Activated T-cell treated with anti-CD3 and anti-CD28 coated beads, Interleukin-2, amount 50 U/mL, for 24 hours (primary cell): ENCODE measurements at regions not wholly inside any gene's neighbourhood (a gene's known extent, or its start where the extent isn't known, plus 50 kb on each side); places are given as distances from the start of the nearest gene placed in this dataset.

Experiments
- DNase-seq: peaks from one replicate; pipeline ENCODE4 v3.0.0-alpha.2; 2020
- H3K27ac Mint-ChIP-seq: 2 replicates; pipeline ENCODE4 v1.8.0; 2020; ENCODE audit warnings: mild to moderate bottlenecking, mixed read lengths
- H3K27me3 Mint-ChIP-seq: 2 replicates; pipeline ENCODE4 v1.8.0; 2020; ENCODE audit warnings: mixed read lengths
- H3K36me3 Mint-ChIP-seq: 2 replicates; pipeline ENCODE4 v1.8.0; 2020; ENCODE audit warnings: low read depth, mixed read lengths
- H3K4me1 Mint-ChIP-seq: 2 replicates; pipeline ENCODE4 v1.8.0; 2020; ENCODE audit warnings: low read depth, mixed read lengths
- H3K4me3 Mint-ChIP-seq: 2 replicates; pipeline ENCODE4 v1.8.0; 2020; ENCODE audit warnings: mild to moderate bottlenecking, moderate library complexity, mixed read lengths
- H3K9me3 Mint-ChIP-seq: 2 replicates; pipeline ENCODE4 v1.8.0; 2020; ENCODE audit warnings: mixed read lengths

DNA sequence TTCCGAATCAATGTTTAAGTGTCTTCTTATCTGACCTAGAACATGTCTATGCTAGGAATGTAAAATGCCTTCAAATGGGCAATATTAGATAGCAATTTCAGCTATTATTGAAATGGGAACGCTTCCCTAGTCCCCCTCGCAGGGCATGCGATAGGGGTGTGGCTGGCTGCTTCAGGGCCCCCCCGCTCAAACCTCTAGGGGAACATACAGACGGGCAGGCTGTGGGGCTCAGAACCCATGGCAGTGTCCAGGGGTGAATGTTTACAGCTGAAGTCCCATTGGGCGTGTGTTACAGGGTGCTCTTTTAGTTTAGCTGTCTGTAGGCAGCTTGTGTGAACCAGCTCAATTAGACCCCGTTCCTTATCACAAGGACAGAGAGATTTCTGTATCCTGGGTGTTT, 315.9 kb downstream of the DSEL start:
- H3K27me3 Mint-ChIP-seq: peaks cover 15% of the 10 kb centered on the region
- H3K4me1 Mint-ChIP-seq: no peaks in the 10 kb centered on the region
- no peak for DNase-seq
- no peak overlapping the region for H3K27ac Mint-ChIP-seq
- no peaks in the 10 kb centered on the region for H3K36me3 Mint-ChIP-seq
- no peak overlapping the region for H3K4me3 Mint-ChIP-seq
- no peaks in the 10 kb centered on the region for H3K9me3 Mint-ChIP-seq

- no peak for DNase-seq
- no peaks in the 10 kb centered on the region for H3K9me3 Mint-ChIP-seq
- H3K4me1 Mint-ChIP-seq: no peaks in the 10 kb centered on the region
Observed at GRCh38 chr18:67199993-67200617, 316.4 kb downstream of the DSEL start.

DNA sequence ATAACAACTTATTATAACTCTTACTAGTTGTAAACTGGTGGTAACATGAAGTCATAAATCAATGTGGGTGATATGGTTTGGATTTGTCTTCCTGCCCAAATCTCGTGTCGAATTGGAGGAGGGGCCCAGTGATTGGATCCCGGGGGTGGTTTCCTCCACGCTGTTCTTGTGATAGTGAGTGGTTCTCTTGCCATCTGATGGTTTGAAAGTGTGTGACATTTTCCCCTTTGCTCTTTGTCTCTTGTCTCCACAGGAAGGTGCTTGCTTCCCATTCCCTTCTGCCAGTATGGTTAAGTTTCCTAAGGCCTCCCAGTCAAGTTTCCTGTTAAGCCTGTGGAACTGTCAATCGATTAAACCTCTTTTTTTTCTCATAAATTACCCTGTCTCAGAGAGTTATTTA, 321.6 kb downstream of the DSEL start:
- H3K4me3 Mint-ChIP-seq: no peak overlapping the region
- peaks cover 7% of the 10 kb centered on the region for H3K27me3 Mint-ChIP-seq
- DNase-seq: no peak

More at GRCh38 chr18:67199993-67200617, 316.4 kb downstream of the DSEL start:
- no peaks in the 10 kb centered on the region for H3K36me3 Mint-ChIP-seq
- H3K27me3 Mint-ChIP-seq: peaks cover 15% of the 10 kb centered on the region
- no peak overlapping the region for H3K4me3 Mint-ChIP-seq
- no peak overlapping the region for H3K27ac Mint-ChIP-seq

DNA sequence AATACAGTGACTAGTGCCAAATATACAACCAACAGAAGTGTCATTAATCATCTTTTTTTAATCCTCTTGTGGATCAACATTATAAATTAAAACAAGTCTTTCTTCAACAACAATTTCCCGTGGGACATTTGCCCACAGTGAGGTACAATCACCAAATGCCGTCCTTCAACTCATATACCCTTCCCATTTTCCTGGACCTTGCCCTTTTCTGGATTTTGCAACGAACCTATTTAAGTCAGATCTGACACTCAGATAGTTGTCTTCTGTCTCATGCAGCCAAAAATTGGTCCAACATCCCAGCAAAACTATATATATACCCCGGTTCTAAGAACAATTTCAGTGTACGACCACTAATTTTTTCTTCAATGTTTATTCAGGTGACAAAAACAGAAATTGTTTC, 324.0 kb downstream of the DSEL start:
- Mint-ChIP-seq H3K9me3 (no peaks in the 10 kb centered on the region), H3K4me1 (peaks cover 3% of the 10 kb centered on the region), H3K36me3 (no peaks in the 10 kb centered on the region), H3K27ac (no peak overlapping the region), H3K4me3 (no peak overlapping the region), H3K27me3 (peaks cover 2% of the 10 kb centered on the region)
- no peak for DNase-seq

More for the DNA sequence above, 321.6 kb downstream of the DSEL start:
- H3K27ac Mint-ChIP-seq: no peak overlapping the region
- no peaks in the 10 kb centered on the region for H3K9me3 Mint-ChIP-seq
- H3K4me1 Mint-ChIP-seq: peaks cover 3% of the 10 kb centered on the region
- H3K36me3 Mint-ChIP-seq: no peaks in the 10 kb centered on the region

- Mint-ChIP-seq H3K36me3 (no peaks in the 10 kb centered on the region), H3K4me1 (no peaks in the 10 kb centered on the region), H3K27ac (no peak overlapping the region), H3K9me3 (no peaks in the 10 kb centered on the region), H3K27me3 (peaks cover 13% of the 10 kb centered on the region), H3K4me3 (no peak overlapping the region)
- no peak for DNase-seq
Observed at GRCh38 chr18:67183398-67183797, 333.1 kb downstream of the DSEL start.

- no peak overlapping the region for H3K27ac Mint-ChIP-seq
- no peaks in the 10 kb centered on the region for H3K9me3 Mint-ChIP-seq
- H3K27me3 Mint-ChIP-seq: peaks cover 7% of the 10 kb centered on the region
- H3K36me3 Mint-ChIP-seq: no peaks in the 10 kb centered on the region
- H3K4me3 Mint-ChIP-seq: no peak overlapping the region
- no peak for DNase-seq
- H3K4me1 Mint-ChIP-seq: no peaks in the 10 kb centered on the region
Observed at GRCh38 chr18:67179726-67180125, 336.8 kb downstream of the DSEL start.

DNA sequence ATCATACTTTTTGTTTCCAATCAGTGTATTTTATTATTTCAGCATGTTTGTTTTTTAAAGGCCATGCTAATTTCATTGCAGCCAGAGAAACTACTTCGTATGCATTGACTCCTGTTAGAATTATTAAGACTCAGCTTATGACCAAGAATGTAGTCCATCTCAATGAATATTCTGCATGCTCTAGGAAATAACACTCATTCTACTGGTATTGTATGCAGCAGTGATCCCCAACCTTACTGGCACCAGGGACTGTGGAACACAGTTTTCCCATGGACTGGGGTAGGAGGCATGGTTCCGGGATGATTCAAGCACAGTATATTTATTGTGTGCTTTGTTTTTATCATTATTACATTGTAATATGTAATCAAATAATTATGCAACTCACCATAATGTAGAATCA, 356.9 kb downstream of the DSEL start:
- H3K36me3 Mint-ChIP-seq: no peaks in the 10 kb centered on the region
- no peaks in the 10 kb centered on the region for H3K27me3 Mint-ChIP-seq
- no peaks in the 10 kb centered on the region for H3K9me3 Mint-ChIP-seq
- no peaks in the 10 kb centered on the region for H3K4me1 Mint-ChIP-seq
- DNase-seq: no peak
- H3K4me3 Mint-ChIP-seq: no peak overlapping the region
- H3K27ac Mint-ChIP-seq: no peak overlapping the region

- DNase-seq: no peak
- Mint-ChIP-seq H3K4me3 (no peak overlapping the region), H3K27ac (no peak overlapping the region), H3K27me3 (peaks cover 7% of the 10 kb centered on the region), H3K4me1 (no peaks in the 10 kb centered on the region), H3K9me3 (no peaks in the 10 kb centered on the region), H3K36me3 (no peaks in the 10 kb centered on the region)
Observed at GRCh38 chr18:67154979-67155378, 361.5 kb downstream of the DSEL start.

DNA sequence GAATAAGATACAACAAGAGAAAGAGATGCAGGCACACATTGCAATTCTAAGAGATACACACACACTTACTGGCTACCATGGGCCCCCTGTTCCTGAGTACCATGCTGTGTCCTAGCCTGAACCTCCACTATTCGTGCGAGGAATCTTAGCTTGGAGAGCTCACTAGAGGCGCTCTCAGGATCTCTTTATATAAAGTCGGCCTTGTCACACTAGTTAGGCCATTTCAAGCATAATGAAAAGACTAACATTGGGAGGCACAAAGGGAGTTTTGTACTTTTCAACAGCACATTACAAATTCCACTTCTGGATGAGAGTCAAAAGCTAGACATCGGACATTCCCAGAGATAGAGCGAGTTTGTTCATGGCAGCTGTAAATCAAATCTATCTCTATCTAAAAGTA, 365.2 kb downstream of the DSEL start:
- no peaks in the 10 kb centered on the region for H3K9me3 Mint-ChIP-seq
- H3K4me1 Mint-ChIP-seq: no peaks in the 10 kb centered on the region
- H3K27me3 Mint-ChIP-seq: peaks cover 7% of the 10 kb centered on the region
- no peak overlapping the region for H3K4me3 Mint-ChIP-seq
- H3K27ac Mint-ChIP-seq: no peak overlapping the region
- no peak for DNase-seq
- no peaks in the 10 kb centered on the region for H3K36me3 Mint-ChIP-seq

GRCh38 chr18:67145586-67146292, 370.8 kb downstream of the DSEL start:
- Mint-ChIP-seq H3K27me3 (no peaks in the 10 kb centered on the region), H3K4me3 (no peak overlapping the region), H3K4me1 (no peaks in the 10 kb centered on the region), H3K27ac (no peak overlapping the region), H3K9me3 (no peaks in the 10 kb centered on the region), H3K36me3 (no peaks in the 10 kb centered on the region)
- no peak for DNase-seq

- no peak for DNase-seq
- Mint-ChIP-seq H3K27ac (no peak overlapping the region), H3K27me3 (no peaks in the 10 kb centered on the region), H3K36me3 (no peaks in the 10 kb centered on the region), H3K4me3 (no peak overlapping the region), H3K4me1 (no peaks in the 10 kb centered on the region), H3K9me3 (no peaks in the 10 kb centered on the region)
Observed at GRCh38 chr18:67144329-67144728, 372.2 kb downstream of the DSEL start.

- H3K4me3 Mint-ChIP-seq: no peak overlapping the region
- H3K27me3 Mint-ChIP-seq: no peaks in the 10 kb centered on the region
- H3K9me3 Mint-ChIP-seq: no peaks in the 10 kb centered on the region
- no peaks in the 10 kb centered on the region for H3K36me3 Mint-ChIP-seq
- H3K27ac Mint-ChIP-seq: no peak overlapping the region
- no peaks in the 10 kb centered on the region for H3K4me1 Mint-ChIP-seq
- DNase-seq: no peak
Observed at GRCh38 chr18:67143028-67143427, 373.5 kb downstream of the DSEL start.

DNA sequence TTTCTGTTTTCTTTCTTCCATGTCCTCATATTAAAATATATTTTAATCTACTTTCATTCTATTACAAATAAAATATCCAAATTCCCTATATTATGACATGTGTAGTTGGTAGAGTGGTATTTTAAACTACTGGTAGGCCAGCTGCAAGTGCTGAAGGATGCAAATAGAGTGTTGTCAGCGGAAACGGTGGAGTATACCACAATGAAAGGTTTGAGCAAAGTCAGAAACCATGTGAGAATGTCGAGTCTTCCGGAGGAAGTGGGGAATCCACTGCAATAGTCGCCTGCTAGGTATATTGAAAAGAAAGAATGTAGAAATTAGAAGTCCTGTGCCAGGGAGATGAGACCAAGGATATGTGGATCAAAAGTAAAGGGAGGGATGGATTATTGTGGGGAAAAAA, 373.9 kb downstream of the DSEL start:
- no peak for DNase-seq
- Mint-ChIP-seq H3K27ac (no peak overlapping the region), H3K36me3 (no peaks in the 10 kb centered on the region), H3K27me3 (no peaks in the 10 kb centered on the region), H3K4me3 (no peak overlapping the region), H3K9me3 (no peaks in the 10 kb centered on the region), H3K4me1 (no peaks in the 10 kb centered on the region)

- H3K9me3 Mint-ChIP-seq: no peaks in the 10 kb centered on the region
- H3K27me3 Mint-ChIP-seq: no peaks in the 10 kb centered on the region
- no peak overlapping the region for H3K27ac Mint-ChIP-seq
- H3K4me3 Mint-ChIP-seq: no peak overlapping the region
- no peaks in the 10 kb centered on the region for H3K4me1 Mint-ChIP-seq
- no peak for DNase-seq
- no peaks in the 10 kb centered on the region for H3K36me3 Mint-ChIP-seq
Observed at GRCh38 chr18:67140495-67140894, 376.0 kb downstream of the DSEL start.

DNA sequence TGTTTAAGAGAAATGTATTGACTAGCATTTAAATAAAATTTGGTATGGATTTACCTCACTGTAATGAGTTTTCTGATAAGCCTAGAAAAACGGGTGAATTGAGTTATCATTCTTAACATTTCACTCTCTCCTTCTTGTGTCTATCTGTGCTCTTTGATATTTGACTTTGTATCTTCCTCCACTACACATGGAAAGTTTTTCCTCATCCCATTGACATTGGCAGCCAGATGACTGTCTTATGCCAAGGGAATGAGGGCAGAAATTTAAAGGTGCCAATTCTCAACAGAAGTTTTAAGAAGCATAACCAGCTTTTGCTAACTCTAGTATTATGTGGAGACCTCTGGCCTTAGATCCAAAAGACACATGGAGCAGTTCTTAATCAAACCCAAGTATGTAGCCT, 376.6 kb downstream of the DSEL start:
- Mint-ChIP-seq H3K27ac (no peak overlapping the region), H3K4me3 (no peak overlapping the region), H3K4me1 (no peaks in the 10 kb centered on the region), H3K9me3 (no peaks in the 10 kb centered on the region), H3K27me3 (no peaks in the 10 kb centered on the region), H3K36me3 (no peaks in the 10 kb centered on the region)
- no peak for DNase-seq
